CD14-positive monocyte (primary cell): ENCODE measurements at regions not wholly inside any gene's neighbourhood (a gene's known extent, or its start where the extent isn't known, plus 50 kb on each side); places are given as distances from the start of the nearest gene placed in this dataset.

ENCODE experiments used
- DNase-seq, 3 donors: peaks; one replicate each; pipeline ENCODE4 v3.0.0-alpha.2; 2011 to 2022
- H2AFZ ChIP-seq: 2 replicates; pipeline ENCODE4 v1.6.0; 2012; ENCODE audit warnings: mild to moderate bottlenecking, low read depth, low read length, inconsistent platforms; ENCODE audit not compliant: insufficient read depth, poor library complexity, severe bottlenecking
- H3K27ac ChIP-seq, 2 donors: 1 replicate in 1 of 2; 2 replicates in 1 of 2; pipeline ENCODE4 v1.5.1; 2012 to 2013; ENCODE audit warnings: low read length in 2 of 2, control low read depth in 1 of 2, inconsistent platforms in 1 of 2, low read depth in 1 of 2, mild to moderate bottlenecking in 1 of 2
- H3K27me3 ChIP-seq, 2 donors: one replicate each; pipeline versions ENCODE4 v1.6.0 to v1.6.1; 2011 to 2013; ENCODE audit warnings: low read length in 2 of 2; ENCODE audit not compliant: control insufficient read depth in 2 of 2, insufficient read depth in 2 of 2
- H3K36me3 ChIP-seq, 2 donors: replicated peaks in 1 of 2; 1 replicate in 1 of 2; 2 replicates in 1 of 2; pipeline versions ENCODE4 v1.5.1 to v1.6.1; 2012 to 2013; ENCODE audit warnings: low read length in 2 of 2, control low read depth in 1 of 2, inconsistent platforms in 1 of 2, mild to moderate bottlenecking in 1 of 2; ENCODE audit not compliant: insufficient read depth in 2 of 2, control insufficient read depth in 1 of 2
- H3K4me1 ChIP-seq, 2 donors: 1 replicate in 1 of 2; 2 replicates in 1 of 2; pipeline versions ENCODE4 v1.5.1 to v1.6.1; 2012 to 2013; ENCODE audit warnings: low read length in 2 of 2, control low read depth in 1 of 2, inconsistent platforms in 1 of 2, mild to moderate bottlenecking in 1 of 2, moderate library complexity in 1 of 2; ENCODE audit not compliant: insufficient read depth in 2 of 2, control insufficient read depth in 1 of 2
- H3K4me2 ChIP-seq: replicated peaks from 2 replicates; pipeline ENCODE3; 2012; ENCODE audit warnings: low read length, moderate library complexity, mild to moderate bottlenecking; ENCODE audit not compliant: poor library complexity, severe bottlenecking; ENCODE audit errors: extremely low read depth
- H3K4me3 ChIP-seq, 3 experiments: fragments of 200-600 bp in 1 of 3; sonication (generic) in 1 of 3; replicated peaks in 1 of 3; 1 replicate in 2 of 3; 2 replicates in 1 of 3; pipeline ENCODE4 v1.5.1; 2011 to 2013; ENCODE audit warnings: low read length in 3 of 3, mild to moderate bottlenecking in 3 of 3, control low read depth in 2 of 3, low read depth in 2 of 3, inconsistent platforms in 1 of 3, moderate library complexity in 1 of 3
- H3K79me2 ChIP-seq: 2 replicates; pipeline ENCODE4 v1.6.0; 2012; ENCODE audit warnings: mild to moderate bottlenecking, control low read depth, inconsistent platforms, low read length, moderate library complexity; ENCODE audit not compliant: insufficient read depth
- H3K9ac ChIP-seq: 2 replicates; pipeline ENCODE4 v1.6.0; 2017; ENCODE audit warnings: low read length, mild to moderate bottlenecking; ENCODE audit not compliant: insufficient read depth, poor library complexity, severe bottlenecking
- H3K9me3 ChIP-seq, 2 donors: replicated peaks in 1 of 2; 1 replicate in 1 of 2; 2 replicates in 1 of 2; pipeline versions ENCODE4 v1.5.1 to v1.6.1; 2012 to 2013; ENCODE audit warnings: low read length in 2 of 2, control low read depth in 1 of 2; ENCODE audit not compliant: control insufficient read depth in 1 of 2, insufficient read depth in 1 of 2
- H4K20me1 ChIP-seq: 2 replicates; pipeline ENCODE4 v1.6.0; 2012; ENCODE audit warnings: mild to moderate bottlenecking, low read length, control low read depth, moderate library complexity; ENCODE audit not compliant: insufficient read depth
- H3K27ac Mint-ChIP-seq, 7 donors: one replicate each; pipeline ENCODE4 v1.8.0; 2020; ENCODE audit warnings: mild to moderate bottlenecking in 7 of 7, mixed read lengths in 7 of 7, moderate library complexity in 6 of 7, inconsistent platforms in 2 of 7
- H3K27me3 Mint-ChIP-seq, 3 donors: one replicate each; pipeline ENCODE4 v1.8.0; 2021 to 2022; ENCODE audit warnings: low read depth in 3 of 3, mild to moderate bottlenecking in 3 of 3, mixed read lengths in 3 of 3, moderate library complexity in 3 of 3, inconsistent platforms in 1 of 3
- H3K36me3 Mint-ChIP-seq, 2 donors: one replicate each; pipeline ENCODE4 v1.8.0; 2020; ENCODE audit warnings: mixed read lengths in 2 of 2, inconsistent platforms in 1 of 2, mild to moderate bottlenecking in 1 of 2
- H3K4me1 Mint-ChIP-seq: one replicate; pipeline ENCODE4 v1.8.0; 2020; ENCODE audit warnings: mild to moderate bottlenecking, mixed read lengths
- H3K4me3 Mint-ChIP-seq, 2 donors: one replicate each; pipeline ENCODE4 v1.8.0; 2020; ENCODE audit warnings: mild to moderate bottlenecking in 2 of 2, mixed read lengths in 2 of 2, moderate library complexity in 1 of 2
- H3K9me3 Mint-ChIP-seq, 7 donors: one replicate each; pipeline ENCODE4 v1.8.0; 2020 to 2022; ENCODE audit warnings: mixed read lengths in 7 of 7, mild to moderate bottlenecking in 6 of 7, moderate library complexity in 6 of 7, inconsistent platforms in 2 of 7
- WGBS: methylation state at CpG from one replicate; pipeline ENCODE4 v1.1.5; 2013; ENCODE audit warnings: missing lambda C conversion rate; ENCODE audit not compliant: insufficient coverage; 5-methylcytosine and 5-hydroxymethylcytosine counted together
- intact Hi-C, 2 donors: fragments of 100-400 bp; cut with micrococcal nuclease; formaldehyde crosslinking; loops; one replicate each; pipeline versions ENCODE4 v1.15.0 to v1.15.1; 2023
- TF ChIP-seq, protein P1 (sequence below): fragments of 200-600 bp; IDR thresholded peaks from one replicate; pipeline ENCODE4 v1.8.0; 2022; ENCODE audit warnings: antibody characterized with exemption, mild to moderate bottlenecking

DNA sequence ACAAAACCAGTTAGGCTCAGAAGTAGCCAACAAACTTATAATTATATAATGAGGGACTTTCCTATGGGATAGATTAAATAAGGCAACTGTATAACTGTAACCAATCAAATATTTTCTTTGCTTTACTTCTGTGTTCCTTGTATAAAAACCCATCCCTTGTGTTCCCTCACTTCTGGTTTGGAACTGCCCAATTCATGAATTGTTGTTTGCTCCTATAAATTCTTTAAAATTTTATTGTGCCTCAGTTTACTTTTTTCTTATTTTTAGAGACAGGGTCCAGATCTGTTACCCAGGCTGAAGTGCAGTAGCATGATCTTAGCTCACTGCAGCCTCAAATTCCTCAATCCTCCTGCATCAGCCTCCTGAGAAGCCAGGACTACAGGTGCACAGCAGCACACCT is 155.7 kb downstream of the SMAD6 start:
- TF ChIP-seq, protein P1, sequence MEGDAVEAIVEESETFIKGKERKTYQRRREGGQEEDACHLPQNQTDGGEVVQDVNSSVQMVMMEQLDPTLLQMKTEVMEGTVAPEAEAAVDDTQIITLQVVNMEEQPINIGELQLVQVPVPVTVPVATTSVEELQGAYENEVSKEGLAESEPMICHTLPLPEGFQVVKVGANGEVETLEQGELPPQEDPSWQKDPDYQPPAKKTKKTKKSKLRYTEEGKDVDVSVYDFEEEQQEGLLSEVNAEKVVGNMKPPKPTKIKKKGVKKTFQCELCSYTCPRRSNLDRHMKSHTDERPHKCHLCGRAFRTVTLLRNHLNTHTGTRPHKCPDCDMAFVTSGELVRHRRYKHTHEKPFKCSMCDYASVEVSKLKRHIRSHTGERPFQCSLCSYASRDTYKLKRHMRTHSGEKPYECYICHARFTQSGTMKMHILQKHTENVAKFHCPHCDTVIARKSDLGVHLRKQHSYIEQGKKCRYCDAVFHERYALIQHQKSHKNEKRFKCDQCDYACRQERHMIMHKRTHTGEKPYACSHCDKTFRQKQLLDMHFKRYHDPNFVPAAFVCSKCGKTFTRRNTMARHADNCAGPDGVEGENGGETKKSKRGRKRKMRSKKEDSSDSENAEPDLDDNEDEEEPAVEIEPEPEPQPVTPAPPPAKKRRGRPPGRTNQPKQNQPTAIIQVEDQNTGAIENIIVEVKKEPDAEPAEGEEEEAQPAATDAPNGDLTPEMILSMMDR, result no peak
- Histone ChIP-seq H3K79me2 (no peaks in the 10 kb centered on the region), H3K36me3 (peaks cover 0 to 3% of the 10 kb centered on the region in 2 donors), H3K27ac (no peak overlapping the region), H2AFZ (no peak overlapping the region), H3K4me3 (no peak overlapping the region), H3K4me1 (no peaks in the 10 kb centered on the region), H3K9me3 (no peaks in the 10 kb centered on the region), H3K27me3 (no peaks in the 10 kb centered on the region), H4K20me1 (no peaks in the 10 kb centered on the region), H3K9ac (no peak overlapping the region), H3K4me2 (no peak overlapping the region)
- H3K4me1 Mint-ChIP-seq, result peaks cover 6% of the 10 kb centered on the region
- peaks cover 2 to 22% (median 18%) of the 10 kb centered on the region in 3 donors for H3K27me3 Mint-ChIP-seq
- no peak for DNase-seq
- peaks cover 18 to 20% of the 10 kb centered on the region in 2 donors for H3K36me3 Mint-ChIP-seq
- no peak overlapping the region for H3K4me3 Mint-ChIP-seq
- no peak overlapping the region for H3K27ac Mint-ChIP-seq
- intact Hi-C loops, result no loop called here
- no peaks in the 10 kb centered on the region for H3K9me3 Mint-ChIP-seq

DNA sequence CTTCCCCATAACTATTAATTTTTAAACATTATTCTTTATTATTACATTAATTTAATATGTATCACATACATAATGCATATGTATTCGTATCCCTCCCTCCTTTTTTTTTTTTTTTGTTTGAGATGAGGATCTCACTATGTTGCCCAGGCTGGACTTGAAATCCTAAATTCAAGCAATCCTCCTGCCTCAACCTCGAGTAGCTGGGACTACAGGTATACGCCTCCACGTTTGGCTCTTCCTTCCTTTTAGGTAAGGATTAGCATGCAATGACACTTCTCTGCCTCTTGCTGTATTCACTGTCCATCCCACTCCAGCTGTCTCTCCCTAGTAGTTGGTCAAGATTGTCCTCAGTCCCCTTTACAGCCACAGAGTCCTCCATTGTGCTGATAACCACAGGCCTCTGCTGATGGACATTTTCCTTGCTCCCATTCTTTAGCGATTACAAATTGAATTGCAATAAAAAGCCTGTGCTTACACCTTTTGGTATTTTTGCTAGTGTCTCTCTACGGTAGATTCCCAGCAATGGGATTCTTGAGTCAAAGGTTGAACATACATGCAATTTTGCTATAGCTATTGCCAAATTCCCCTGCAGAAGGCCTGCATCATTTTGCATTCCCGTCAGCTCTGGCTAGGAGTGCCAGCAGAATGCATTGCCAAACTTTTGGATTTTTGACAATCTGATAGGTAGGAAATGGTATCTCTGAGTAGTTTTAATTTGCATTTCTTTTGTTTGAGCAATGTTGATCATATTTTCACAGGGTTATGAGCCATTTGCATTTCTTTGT is 156.6 kb downstream of the SMAD6 start:
- H3K9ac ChIP-seq, result no peak overlapping the region
- no peak overlapping the region for H3K27ac ChIP-seq
- intact Hi-C loops, result no loop called here
- TF ChIP-seq, protein P1, result no peak
- Mint-ChIP-seq H3K9me3 (no peaks in the 10 kb centered on the region), H3K4me3 (no peak overlapping the region), H3K4me1 (peaks cover 10% of the 10 kb centered on the region), H3K27ac (no peak overlapping the region), H3K27me3 (peaks cover 0 to 16% (median 13%) of the 10 kb centered on the region in 3 donors), H3K36me3 (peaks cover 15 to 18% of the 10 kb centered on the region in 2 donors)
- H4K20me1 ChIP-seq, result no peaks in the 10 kb centered on the region
- H3K36me3 ChIP-seq, result peaks cover 0 to 3% of the 10 kb centered on the region in 2 donors
- no peak overlapping the region for H2AFZ ChIP-seq
- no peak for DNase-seq
- 59% methylated on average over 3 of the region's 7 CpGs for WGBS
- H3K27me3 ChIP-seq, result no peaks in the 10 kb centered on the region
- no peak overlapping the region for H3K4me2 ChIP-seq
- no peaks in the 10 kb centered on the region for H3K9me3 ChIP-seq
- H3K4me1 ChIP-seq, result peaks cover 0 to 5% of the 10 kb centered on the region in 2 donors
- H3K4me3 ChIP-seq, result no peak overlapping the region
- H3K79me2 ChIP-seq, result no peaks in the 10 kb centered on the region
